ENCODE measurements at regions not wholly inside any gene's neighbourhood (a gene's known extent, or its start where the extent isn't known, plus 50 kb on each side); places are given as distances from the start of the nearest gene placed in this dataset.
"Not testable (repeated sequence)": the region's sequence is repeated elsewhere in the genome, so short reads cannot be mapped to it uniquely, and the experiment has no call there.

DNA sequence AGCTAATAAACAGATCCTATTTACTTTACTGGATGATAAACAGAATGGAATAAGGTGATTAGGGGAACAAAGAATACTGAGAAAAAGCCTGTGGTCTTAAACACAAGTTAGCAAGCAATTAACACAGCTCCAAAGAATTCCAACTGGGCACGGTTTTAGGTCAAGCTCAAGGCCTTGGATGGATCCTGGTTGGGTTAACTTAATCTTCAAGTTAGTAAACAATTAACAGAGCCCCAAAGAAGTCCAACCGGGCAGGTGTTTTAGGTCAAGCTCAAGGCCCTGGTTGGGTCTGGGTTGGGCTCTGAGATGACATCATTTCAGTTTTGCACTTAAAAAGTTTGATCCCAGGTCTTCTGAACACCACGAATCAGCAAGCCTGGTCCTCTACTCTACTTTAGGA, 1086.3 kb upstream of the TMPRSS15 start:
- intact Hi-C loops (cut with DNase I, micrococcal nuclease), result no loop called here
- no peaks in the 10 kb centered on the region for H3K36me3 Mint-ChIP-seq (ENCODE audit: low read depth)
- no peaks in the 10 kb centered on the region for H3K27me3 Mint-ChIP-seq
- no peak overlapping the region for H3K27ac Mint-ChIP-seq
- no peak for ATAC-seq
- ChIA-PET POLR2A (no interaction called here), CTCF (no interaction called here)
- H3K4me3 Mint-ChIP-seq, result no peak overlapping the region
- DNase-seq, result no peak
- peaks cover 1% of the 10 kb centered on the region for H3K4me1 Mint-ChIP-seq
- H3K9me3 Mint-ChIP-seq (ENCODE audit: low read depth), result no peaks in the 10 kb centered on the region

DNA sequence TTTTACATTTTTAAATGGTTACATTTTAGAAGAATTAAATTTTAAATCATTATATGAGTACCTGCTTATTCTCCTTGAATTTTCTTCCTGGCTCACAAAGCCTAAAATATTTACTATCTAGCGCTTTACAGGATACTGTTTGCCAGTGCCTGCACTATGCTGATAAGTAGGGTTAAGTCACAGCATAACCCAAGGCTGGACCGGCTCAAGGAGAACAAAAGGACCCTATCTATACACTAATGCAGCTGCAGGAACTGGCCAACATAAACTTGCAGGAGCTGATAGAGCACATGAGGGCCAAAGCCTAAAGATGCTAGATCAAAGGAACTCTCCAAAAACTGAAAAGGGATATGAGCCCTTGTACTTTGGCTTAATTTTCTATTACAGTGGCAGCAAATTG, 1086.9 kb upstream of the TMPRSS15 start:
- Mint-ChIP-seq H3K27ac (no peak overlapping the region), H3K4me3 (no peak overlapping the region), H3K27me3 (no peaks in the 10 kb centered on the region), H3K9me3 (ENCODE audit: low read depth) (no peaks in the 10 kb centered on the region), H3K36me3 (ENCODE audit: low read depth) (no peaks in the 10 kb centered on the region), H3K4me1 (peaks cover 1% of the 10 kb centered on the region)
- ChIA-PET POLR2A (no interaction called here), CTCF (interaction anchor here (0.7 kb wide), 1 partner anchor 14 kb away, joined by 3 read pairs; no protein-coding TSS in a partner anchor)
- no peak for ATAC-seq
- intact Hi-C loops (cut with DNase I, micrococcal nuclease), result no loop called here
- no peak for DNase-seq

DNA sequence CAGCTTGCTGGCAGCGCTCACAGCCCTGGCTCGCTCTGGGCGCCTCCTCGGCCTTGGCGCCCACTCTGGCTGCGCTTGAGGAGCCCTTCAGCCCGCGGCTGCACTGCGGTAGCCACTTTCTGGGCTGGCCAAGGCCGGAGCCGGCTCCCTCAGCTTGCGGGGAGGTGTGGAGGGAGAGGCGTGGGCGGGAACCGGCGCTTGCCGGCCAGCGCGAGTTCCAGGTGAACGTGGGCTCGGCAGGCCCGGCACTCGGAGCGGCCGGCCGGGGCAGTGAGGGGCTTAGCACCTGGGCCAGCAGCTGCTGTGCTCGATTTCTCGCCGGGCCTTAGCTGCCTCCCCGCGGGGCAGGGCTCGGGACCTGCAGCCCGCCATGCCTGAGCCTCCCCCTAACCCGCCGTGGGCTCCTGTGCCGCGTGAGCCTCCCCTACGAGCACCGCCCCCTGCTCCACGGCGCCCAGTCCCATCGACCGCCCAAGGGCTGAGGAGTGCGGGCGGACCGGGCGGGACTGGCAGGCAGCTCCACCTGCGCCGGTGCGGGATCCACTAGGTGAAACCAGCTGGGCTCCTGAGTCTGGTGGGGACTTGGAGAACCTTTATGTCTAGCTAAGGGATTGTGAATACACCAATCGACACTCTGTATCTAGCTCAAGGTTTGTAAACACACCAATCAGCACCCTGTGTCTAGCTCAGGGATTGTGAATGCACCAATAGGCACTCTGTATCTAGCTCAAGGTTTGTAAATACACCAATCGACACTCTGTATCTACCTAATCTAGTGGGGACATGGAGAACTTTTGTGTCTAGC, 1090.1 kb upstream of the TMPRSS15 start:
- H3K27me3 Mint-ChIP-seq; ATAC-seq; POLR2A ChIA-PET; DNase-seq; H3K4me1 Mint-ChIP-seq; intact Hi-C loops (cut with DNase I, micrococcal nuclease); H3K9me3 Mint-ChIP-seq (ENCODE audit: low read depth); CTCF ChIA-PET; H3K27ac Mint-ChIP-seq; H3K36me3 Mint-ChIP-seq (ENCODE audit: low read depth); H3K4me3 Mint-ChIP-seq: not testable (repeated sequence)

DNA sequence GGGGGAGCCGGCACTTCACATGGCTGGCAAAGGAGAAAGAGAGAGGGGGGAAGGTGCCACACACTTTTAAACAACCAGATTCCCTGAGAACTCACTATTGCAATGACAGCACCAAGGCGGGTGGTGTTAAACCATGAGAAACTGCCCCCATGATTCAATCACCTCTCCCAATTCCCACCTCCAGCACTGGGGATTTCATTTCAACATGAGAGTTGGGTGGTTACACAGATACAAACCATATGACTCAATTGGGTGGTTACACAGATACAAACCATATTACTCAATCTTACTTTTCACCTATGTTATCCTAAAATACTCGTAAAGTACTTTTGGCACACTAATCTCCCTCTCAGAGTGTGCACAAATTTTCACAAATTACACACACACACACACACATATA, 1097.5 kb upstream of the TMPRSS15 start:
- Mint-ChIP-seq H3K4me1 (no peaks in the 10 kb centered on the region), H3K27ac (no peak overlapping the region), H3K4me3 (no peak overlapping the region), H3K27me3 (no peaks in the 10 kb centered on the region), H3K9me3 (ENCODE audit: low read depth) (peaks cover 8% of the 10 kb centered on the region), H3K36me3 (ENCODE audit: low read depth) (no peaks in the 10 kb centered on the region)
- ChIA-PET CTCF (no interaction called here), POLR2A (no interaction called here)
- DNase-seq (no peak), ATAC-seq (no peak)
- intact Hi-C loops (cut with DNase I, micrococcal nuclease), result no loop called here

DNA sequence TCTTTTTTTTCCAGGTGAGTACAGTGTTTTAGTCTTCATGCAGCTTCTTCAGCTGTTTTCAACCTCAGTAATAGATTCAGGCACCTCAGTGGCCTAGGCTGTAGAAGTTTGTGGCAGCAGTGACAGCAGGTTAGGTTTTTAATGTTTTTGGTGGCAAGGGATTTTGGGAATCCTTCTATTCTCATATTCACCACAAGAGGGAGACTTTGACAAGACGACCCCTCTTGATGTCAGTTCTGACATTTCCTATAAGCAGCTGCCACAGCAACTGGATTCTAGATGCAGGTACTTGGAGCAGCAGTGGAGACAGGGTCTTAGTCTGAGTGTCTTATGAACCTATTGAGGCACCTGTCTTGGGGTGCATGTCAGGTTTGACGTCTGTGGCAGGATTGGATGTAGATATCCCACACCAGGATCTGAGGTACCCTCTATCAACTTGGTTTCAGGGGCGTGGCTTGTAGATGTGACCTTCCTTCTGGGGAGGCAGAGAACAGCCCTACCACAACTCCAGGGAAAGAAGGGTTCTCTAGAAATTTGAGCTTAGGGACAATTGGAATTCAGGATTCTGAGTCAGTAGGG, 1104.2 kb upstream of the TMPRSS15 start:
- H3K27me3 Mint-ChIP-seq, result no peaks in the 10 kb centered on the region
- no peaks in the 10 kb centered on the region for H3K36me3 Mint-ChIP-seq (ENCODE audit: low read depth)
- POLR2A ChIA-PET, result no interaction called here
- H3K4me1 Mint-ChIP-seq, result no peaks in the 10 kb centered on the region
- intact Hi-C loops (cut with DNase I, micrococcal nuclease), result no loop called here
- H3K27ac Mint-ChIP-seq, result no peak overlapping the region
- H3K4me3 Mint-ChIP-seq, result no peak overlapping the region
- DNase-seq (no peak), ATAC-seq (no peak)
- H3K9me3 Mint-ChIP-seq (ENCODE audit: low read depth), result peaks cover 17% of the 10 kb centered on the region
- CTCF ChIA-PET, result interaction anchor here (0.7 to 1.2 kb wide), 2 partner anchors 21 to 633 kb away, joined by 3 read pairs; no protein-coding TSS in a partner anchor

DNA sequence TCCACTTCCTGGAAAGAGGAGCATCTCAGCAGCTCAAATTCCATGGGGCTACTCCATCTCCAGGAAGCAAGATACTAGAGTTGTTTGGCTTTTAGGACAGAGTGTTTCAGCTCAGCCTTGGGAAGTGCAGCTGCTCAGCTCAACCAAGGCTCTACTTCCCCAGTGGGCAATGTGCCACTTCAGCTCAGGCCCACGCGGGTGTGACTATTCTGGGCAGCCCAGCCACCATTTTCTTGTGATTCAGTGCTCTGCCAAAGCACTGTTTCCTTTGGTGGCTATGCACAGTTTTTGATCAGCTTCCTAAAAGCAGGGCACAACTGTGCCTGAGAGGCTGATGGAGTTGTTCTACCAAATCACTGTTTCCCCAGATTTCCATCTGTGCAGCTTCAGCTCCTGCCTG, 1104.9 kb upstream of the TMPRSS15 start:
- ChIA-PET POLR2A (no interaction called here), CTCF (no interaction called here)
- no peak overlapping the region for H3K4me3 Mint-ChIP-seq
- DNase-seq (no peak), ATAC-seq (no peak)
- peaks cover 17% of the 10 kb centered on the region for H3K9me3 Mint-ChIP-seq (ENCODE audit: low read depth)
- no peaks in the 10 kb centered on the region for H3K27me3 Mint-ChIP-seq
- no peaks in the 10 kb centered on the region for H3K36me3 Mint-ChIP-seq (ENCODE audit: low read depth)
- intact Hi-C loops (cut with DNase I, micrococcal nuclease), result no loop called here
- no peak overlapping the region for H3K27ac Mint-ChIP-seq
- no peaks in the 10 kb centered on the region for H3K4me1 Mint-ChIP-seq

DNA sequence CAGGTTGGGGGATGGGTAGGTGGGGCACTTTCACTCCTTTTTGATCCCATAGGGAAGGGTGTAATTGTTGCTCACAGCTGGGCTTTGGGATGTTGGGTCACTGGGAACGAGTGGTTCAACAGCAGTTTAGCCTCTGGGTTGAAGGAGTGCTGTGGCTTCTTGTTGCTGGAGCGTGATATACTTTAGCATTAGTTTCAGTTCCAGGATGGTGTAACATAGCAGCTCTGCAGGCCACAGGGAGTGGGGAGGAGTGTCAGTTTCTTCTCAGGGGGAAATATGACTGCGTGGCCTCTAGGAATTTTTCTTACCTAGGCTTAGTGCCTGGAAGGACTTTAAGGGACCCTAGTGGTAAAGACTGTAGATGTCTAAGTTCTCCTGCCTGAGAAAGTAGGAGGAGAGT, 1105.3 kb upstream of the TMPRSS15 start:
- DNase-seq (no peak), ATAC-seq (no peak)
- CTCF ChIA-PET, result no interaction called here
- Mint-ChIP-seq H3K4me1 (no peaks in the 10 kb centered on the region), H3K4me3 (no peak overlapping the region), H3K36me3 (ENCODE audit: low read depth) (no peaks in the 10 kb centered on the region), H3K9me3 (ENCODE audit: low read depth) (peaks cover 17% of the 10 kb centered on the region), H3K27me3 (no peaks in the 10 kb centered on the region), H3K27ac (no peak overlapping the region)
- intact Hi-C loops (cut with DNase I, micrococcal nuclease), result no loop called here
- POLR2A ChIA-PET, result no interaction called here

DNA sequence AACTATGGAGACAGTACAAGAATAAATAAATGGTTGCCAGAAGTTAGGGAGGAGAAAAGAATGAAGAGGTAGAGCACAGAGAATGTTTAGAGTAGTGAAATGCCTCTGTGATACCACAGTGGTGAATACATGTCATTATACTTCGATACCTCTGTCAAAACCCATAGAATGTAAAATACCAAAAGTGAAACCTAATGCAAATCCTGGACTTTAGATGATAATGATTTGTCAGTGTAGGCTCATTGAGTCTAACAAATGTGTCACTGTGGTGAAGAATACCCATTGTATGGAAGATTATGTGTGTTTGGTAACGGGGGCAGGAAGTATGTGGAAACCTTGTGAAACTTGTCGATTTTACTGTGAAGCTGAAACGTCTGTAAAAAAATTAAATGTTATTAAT, 1106.5 kb upstream of the TMPRSS15 start:
- DNase-seq, result no peak
- ATAC-seq, result no peak
- Mint-ChIP-seq H3K9me3 (ENCODE audit: low read depth) (peaks cover 18% of the 10 kb centered on the region), H3K27ac (no peak overlapping the region), H3K4me3 (no peak overlapping the region), H3K27me3 (no peaks in the 10 kb centered on the region), H3K4me1 (no peaks in the 10 kb centered on the region), H3K36me3 (ENCODE audit: low read depth) (no peaks in the 10 kb centered on the region)
- CTCF ChIA-PET, result no interaction called here
- intact Hi-C loops (cut with DNase I, micrococcal nuclease), result no loop called here
- POLR2A ChIA-PET, result no interaction called here

DNA sequence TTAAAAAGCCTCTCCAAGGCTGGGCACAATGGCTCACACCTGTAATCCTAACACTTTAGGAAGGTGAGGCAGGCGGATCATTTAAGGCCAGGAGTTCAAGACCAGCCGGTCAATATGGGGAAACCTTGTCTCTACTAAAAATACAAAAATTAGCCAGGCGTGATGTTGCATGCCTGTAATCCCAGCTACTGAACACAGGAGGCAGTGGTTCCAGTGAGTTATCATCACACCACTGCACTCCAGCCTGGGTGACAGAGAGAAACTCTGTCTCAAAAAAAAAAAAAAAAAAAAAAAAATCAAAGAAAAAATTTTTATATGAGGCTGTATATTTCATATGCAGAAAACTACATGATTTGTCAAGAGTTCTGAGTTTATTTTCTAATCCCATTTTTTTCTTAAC, 1107.1 kb upstream of the TMPRSS15 start:
- peaks cover 18% of the 10 kb centered on the region for H3K9me3 Mint-ChIP-seq (ENCODE audit: low read depth)
- CTCF ChIA-PET, result no interaction called here

DNA sequence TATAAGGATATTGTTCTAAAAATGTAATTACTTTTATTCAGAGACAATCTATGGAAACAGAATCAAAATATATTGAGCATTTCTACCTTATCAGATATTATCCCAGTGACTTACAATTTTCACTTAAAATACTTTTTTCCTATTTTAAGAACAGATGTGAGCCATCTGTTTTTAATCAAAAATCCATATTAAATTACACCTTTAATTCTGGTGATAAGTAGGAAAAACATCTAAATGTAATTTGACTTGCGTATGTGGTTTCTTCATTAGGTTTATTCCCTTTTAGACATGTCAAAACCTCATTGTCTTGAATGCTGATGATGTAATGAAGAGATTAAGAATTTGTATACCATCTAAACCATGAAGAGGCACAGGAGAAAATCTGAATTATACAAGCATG, 1118.8 kb upstream of the TMPRSS15 start:
- Mint-ChIP-seq H3K27me3 (no peaks in the 10 kb centered on the region), H3K4me1 (no peaks in the 10 kb centered on the region), H3K9me3 (ENCODE audit: low read depth) (peaks cover 6% of the 10 kb centered on the region), H3K27ac (no peak overlapping the region), H3K4me3 (no peak overlapping the region), H3K36me3 (ENCODE audit: low read depth) (no peaks in the 10 kb centered on the region)
- DNase-seq (no peak), ATAC-seq (no peak)
- CTCF ChIA-PET, result no interaction called here
- POLR2A ChIA-PET, result no interaction called here
- intact Hi-C loops (cut with DNase I, micrococcal nuclease), result no loop called here

More for the DNA sequence above, 1107.1 kb upstream of the TMPRSS15 start:
- intact Hi-C loops (cut with DNase I, micrococcal nuclease), result no loop called here
- POLR2A ChIA-PET, result no interaction called here
- no peaks in the 10 kb centered on the region for H3K36me3 Mint-ChIP-seq (ENCODE audit: low read depth)
- H3K27me3 Mint-ChIP-seq, result no peaks in the 10 kb centered on the region
- ATAC-seq, result no peak
- no peaks in the 10 kb centered on the region for H3K4me1 Mint-ChIP-seq
- no peak for DNase-seq
- H3K4me3 Mint-ChIP-seq, result no peak overlapping the region
- no peak overlapping the region for H3K27ac Mint-ChIP-seq

DNA sequence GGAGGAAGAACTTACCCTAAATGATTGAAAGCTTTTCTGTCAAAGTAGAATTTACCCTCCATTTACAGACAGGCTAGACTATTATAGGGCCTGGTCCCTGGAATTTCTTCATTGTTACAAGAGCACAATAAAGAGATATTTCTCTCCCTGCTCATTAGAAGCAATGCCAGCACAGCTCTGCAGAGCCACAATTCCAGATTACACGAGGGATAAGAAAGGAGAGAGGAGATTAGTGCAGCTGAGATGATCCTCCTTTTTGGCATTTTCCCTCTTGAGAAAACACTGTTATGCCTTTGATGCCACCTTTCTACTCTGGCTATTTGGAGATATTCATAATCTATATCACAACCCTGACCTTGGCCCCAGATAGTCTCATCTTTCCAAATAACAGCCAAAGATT, 1119.5 kb upstream of the TMPRSS15 start:
- ChIA-PET POLR2A (no interaction called here), CTCF (no interaction called here)
- ATAC-seq, result no peak
- Mint-ChIP-seq H3K27me3 (no peaks in the 10 kb centered on the region), H3K27ac (no peak overlapping the region), H3K36me3 (ENCODE audit: low read depth) (no peaks in the 10 kb centered on the region), H3K4me3 (no peak overlapping the region), H3K4me1 (no peaks in the 10 kb centered on the region), H3K9me3 (ENCODE audit: low read depth) (peaks cover 6% of the 10 kb centered on the region)
- no peak for DNase-seq
- intact Hi-C loops (cut with DNase I, micrococcal nuclease), result no loop called here

DNA sequence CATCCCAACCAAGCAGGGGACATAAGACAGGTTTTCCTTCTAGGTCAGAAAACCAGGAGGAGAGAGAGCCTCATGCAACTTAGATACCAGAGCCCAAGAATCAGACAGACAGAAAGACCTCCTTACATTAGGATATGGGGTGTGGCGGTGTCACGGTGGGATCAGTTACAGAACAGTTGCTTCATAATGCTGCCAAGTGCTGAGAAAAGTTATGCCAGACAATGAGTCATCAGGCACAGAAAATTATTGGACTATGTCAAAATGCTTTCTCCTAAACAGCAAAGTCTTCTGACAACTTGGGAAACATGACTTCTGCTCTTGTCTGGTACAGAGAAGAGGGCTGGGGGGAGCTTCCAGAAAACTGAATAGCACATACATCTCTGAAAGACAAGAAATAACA, 1120.2 kb upstream of the TMPRSS15 start:
- ATAC-seq (no peak), DNase-seq (no peak)
- H3K4me3 Mint-ChIP-seq, result no peak overlapping the region
- no peaks in the 10 kb centered on the region for H3K36me3 Mint-ChIP-seq (ENCODE audit: low read depth)
- intact Hi-C loops (cut with DNase I, micrococcal nuclease), result no loop called here
- ChIA-PET POLR2A (no interaction called here), CTCF (no interaction called here)
- no peaks in the 10 kb centered on the region for H3K27me3 Mint-ChIP-seq
- no peak overlapping the region for H3K27ac Mint-ChIP-seq
- H3K4me1 Mint-ChIP-seq, result no peaks in the 10 kb centered on the region
- peaks cover 5% of the 10 kb centered on the region for H3K9me3 Mint-ChIP-seq (ENCODE audit: low read depth)
